ENCODE measurements at regions not wholly inside any gene's neighbourhood (a gene's known extent, or its start where the extent isn't known, plus 50 kb on each side); places are given as distances from the start of the nearest gene placed in this dataset.
"Not testable (repeated sequence)": the region's sequence is repeated elsewhere in the genome, so short reads cannot be mapped to it uniquely, and the experiment has no call there.

GRCh38 chr11:19615341-19616183, 97.1 kb upstream of the NAV2 start:
- Histone ChIP-seq H3K4me1 (no peaks in the 10 kb centered on the region), H3K27me3 (no peaks in the 10 kb centered on the region), H3K4me3 (no peak overlapping the region), H3K9me3 (peaks cover 0 to 11% of the 10 kb centered on the region in 2 donors), H3K36me3 (no peaks in the 10 kb centered on the region), H3K27ac (no peak overlapping the region)
- intact Hi-C loops (cut with DNase I), result no loop called here
- no peak for DNase-seq
- TF ChIP-seq CTCF (IDR thresholded peaks at IDR 0.05), result no peak
- ATAC-seq, result no peak

GRCh38 chr11:19614370-19614940, 98.2 kb upstream of the NAV2 start:
- TF ChIP-seq CTCF (IDR thresholded peaks at IDR 0.05), result no peak
- Histone ChIP-seq H3K4me3 (no peak overlapping the region), H3K9me3 (peaks cover 0 to 11% of the 10 kb centered on the region in 2 donors), H3K27ac (no peak overlapping the region), H3K27me3 (no peaks in the 10 kb centered on the region), H3K36me3 (no peaks in the 10 kb centered on the region), H3K4me1 (no peaks in the 10 kb centered on the region)
- ATAC-seq, result no peak
- no peak for DNase-seq
- intact Hi-C loops (cut with DNase I), result no loop called here

- H3K27me3 ChIP-seq; H3K4me1 ChIP-seq; intact Hi-C loops (cut with DNase I); ATAC-seq; H3K27ac ChIP-seq; H3K36me3 ChIP-seq; H3K4me3 ChIP-seq; DNase-seq: not testable (repeated sequence)
- H3K9me3 ChIP-seq, result peaks cover 0 to 11% of the 10 kb centered on the region in 2 donors
Observed at GRCh38 chr11:19612025-19612424, 100.6 kb upstream of the NAV2 start.

- Histone ChIP-seq H3K36me3 (no peaks in the 10 kb centered on the region), H3K9me3 (peaks cover 0 to 11% of the 10 kb centered on the region in 2 donors), H3K4me1 (no peaks in the 10 kb centered on the region), H3K4me3 (no peak overlapping the region), H3K27me3 (no peaks in the 10 kb centered on the region), H3K27ac (no peak overlapping the region)
- intact Hi-C loops (cut with DNase I), result no loop called here
- no peak for TF ChIP-seq CTCF (IDR thresholded peaks at IDR 0.05)
- ATAC-seq, result peak; percentile 30
- DNase-seq, result no peak
Observed at GRCh38 chr11:19607656-19608360, 104.8 kb upstream of the NAV2 start.

GRCh38 chr11:19606856-19607655, 105.6 kb upstream of the NAV2 start:
- Histone ChIP-seq H3K27me3 (no peaks in the 10 kb centered on the region), H3K9me3 (peaks cover 0 to 5% of the 10 kb centered on the region in 2 donors), H3K4me3 (no peak overlapping the region), H3K27ac (no peak overlapping the region), H3K36me3 (no peaks in the 10 kb centered on the region), H3K4me1 (no peaks in the 10 kb centered on the region)
- ATAC-seq (no peak), DNase-seq (no peak)
- TF ChIP-seq CTCF (IDR thresholded peaks at IDR 0.05), result no peak
- intact Hi-C loops (cut with DNase I), result no loop called here

All from left lung (tissue), 4 donors.